ENCODE measurements at regions not wholly inside any gene's neighbourhood (a gene's known extent, or its start where the extent isn't known, plus 50 kb on each side); places are given as distances from the start of the nearest gene placed in this dataset.

GRCh38 chr10:62453274-62453673, 79.1 kb downstream of the ZNF365 start:
- no peak for DNase-seq (ENCODE audit: low read depth)

GRCh38 chr10:62454687-62455397, 80.7 kb downstream of the ZNF365 start:
- peak; percentile 38 for DNase-seq (ENCODE audit: low read depth)

GRCh38 chr10:62456611-62457101, 82.5 kb downstream of the ZNF365 start:
- DNase-seq (ENCODE audit: low read depth) = no peak

- no peak for DNase-seq (ENCODE audit: low read depth)
These were observed 83.0 kb downstream of the ZNF365 start for GRCh38 chr10:62457196-62457595.

- no peak for DNase-seq (ENCODE audit: low read depth)
These were observed 83.4 kb downstream of the ZNF365 start for GRCh38 chr10:62457598-62457997.

GRCh38 chr10:62459072-62459471, 84.9 kb downstream of the ZNF365 start:
- peak; percentile 53 for DNase-seq (ENCODE audit: low read depth)

- DNase-seq (ENCODE audit: low read depth) = no peak
These were observed 85.3 kb downstream of the ZNF365 start for GRCh38 chr10:62459500-62459899.

GRCh38 chr10:62460393-62460792, 86.2 kb downstream of the ZNF365 start:
- no peak for DNase-seq (ENCODE audit: low read depth)

- DNase-seq (ENCODE audit: low read depth) = no peak
These were observed 87.0 kb downstream of the ZNF365 start for GRCh38 chr10:62461120-62461519.

- DNase-seq (ENCODE audit: low read depth) = no peak
These were observed 88.3 kb downstream of the ZNF365 start for GRCh38 chr10:62462461-62462860.

GRCh38 chr10:62463364-62463763, 89.2 kb downstream of the ZNF365 start:
- no peak for DNase-seq (ENCODE audit: low read depth)

- no peak for DNase-seq (ENCODE audit: low read depth)
These were observed 90.1 kb downstream of the ZNF365 start for GRCh38 chr10:62464308-62464707.

- DNase-seq (ENCODE audit: low read depth) = no peak
These were observed 92.4 kb downstream of the ZNF365 start for GRCh38 chr10:62466590-62466989.

GRCh38 chr10:62467527-62467926, 93.4 kb downstream of the ZNF365 start:
- DNase-seq (ENCODE audit: low read depth) = no peak

GRCh38 chr10:62471711-62472110, 97.5 kb downstream of the ZNF365 start:
- DNase-seq (ENCODE audit: low read depth) = no peak

GRCh38 chr10:62473241-62473640, 99.1 kb downstream of the ZNF365 start:
- DNase-seq (ENCODE audit: low read depth) = no peak

GRCh38 chr10:62475551-62475950, 101.4 kb downstream of the ZNF365 start:
- DNase-seq (ENCODE audit: low read depth) = no peak

GRCh38 chr10:62479523-62479922, 105.4 kb downstream of the ZNF365 start:
- no peak for DNase-seq (ENCODE audit: low read depth)

- no peak for DNase-seq (ENCODE audit: low read depth)
These were observed 106.0 kb downstream of the ZNF365 start for GRCh38 chr10:62480196-62480595.

- no peak for DNase-seq (ENCODE audit: low read depth)
These were observed 108.4 kb downstream of the ZNF365 start for GRCh38 chr10:62482581-62482980.

GRCh38 chr10:62491597-62491996, 117.4 kb downstream of the ZNF365 start:
- DNase-seq (ENCODE audit: low read depth) = peak; percentile 27

GRCh38 chr10:62492012-62492869, 118.1 kb downstream of the ZNF365 start:
- peak; percentile 25 for DNase-seq (ENCODE audit: low read depth)

GRCh38 chr10:62492870-62493180, 118.7 kb downstream of the ZNF365 start:
- DNase-seq (ENCODE audit: low read depth) = no peak
